HG03342 (cell line): ENCODE measurements at regions not wholly inside any gene's neighbourhood (a gene's known extent, or its start where the extent isn't known, plus 50 kb on each side); places are given as distances from the start of the nearest gene placed in this dataset.

Experiments used
- ATAC-seq: cut with Tn5 transposase; IDR thresholded peaks from one replicate; pipeline ENCODE4 v1.9.1; 2021; ENCODE audit warnings: mild to moderate bottlenecking, moderate library complexity; ENCODE audit not compliant: unreplicated experiment

- no peak for ATAC-seq
Measured at GRCh38 chr5:129821477-129822131, 73.7 kb downstream of the MINAR2 start.

DNA sequence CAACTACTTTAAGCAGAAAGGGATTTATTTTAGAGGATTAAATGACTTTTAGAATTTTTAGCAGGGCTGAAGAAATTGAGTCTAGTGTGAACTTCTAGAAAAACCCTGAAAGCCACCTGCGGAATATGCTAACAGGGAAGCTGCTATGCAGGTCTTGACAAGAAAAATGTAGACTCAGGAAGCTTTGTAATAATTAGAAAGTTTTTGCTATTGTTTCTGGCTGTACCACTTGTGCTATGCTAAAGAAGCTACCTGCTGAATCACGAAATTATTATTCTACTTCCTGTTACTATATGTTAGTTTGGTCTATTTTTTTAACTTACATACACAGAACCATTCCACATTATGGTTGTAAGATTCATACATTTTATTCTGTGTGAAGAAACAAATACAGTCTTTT lies 74.0 kb upstream of the CHSY3 start:
- ATAC-seq = no peak

DNA sequence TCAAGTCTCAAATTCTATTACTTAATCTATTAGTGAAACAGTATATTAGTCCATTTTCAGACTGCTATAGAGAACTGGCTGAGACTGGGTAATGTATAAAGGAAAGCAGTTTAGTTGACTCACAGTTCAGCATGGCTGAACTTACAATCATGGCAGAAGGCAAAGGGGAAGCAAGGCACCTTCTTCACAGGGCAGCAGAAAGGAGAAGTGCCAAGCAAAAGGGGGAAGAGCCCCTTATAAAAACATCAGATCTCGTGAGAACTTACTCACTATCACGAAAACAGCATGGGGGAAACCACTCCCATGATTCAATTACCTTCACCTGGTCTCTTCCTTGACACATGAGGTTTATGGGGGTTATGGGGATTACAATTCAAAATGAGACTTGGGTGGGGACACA lies 67.9 kb upstream of the CHSY3 start:
- no peak for ATAC-seq

- no peak for ATAC-seq
Measured at GRCh38 chr5:129844764-129845163, 59.5 kb upstream of the CHSY3 start.

- peak; percentile 96 for ATAC-seq
Measured at GRCh38 chr5:129852747-129853352, 51.4 kb upstream of the CHSY3 start.

DNA sequence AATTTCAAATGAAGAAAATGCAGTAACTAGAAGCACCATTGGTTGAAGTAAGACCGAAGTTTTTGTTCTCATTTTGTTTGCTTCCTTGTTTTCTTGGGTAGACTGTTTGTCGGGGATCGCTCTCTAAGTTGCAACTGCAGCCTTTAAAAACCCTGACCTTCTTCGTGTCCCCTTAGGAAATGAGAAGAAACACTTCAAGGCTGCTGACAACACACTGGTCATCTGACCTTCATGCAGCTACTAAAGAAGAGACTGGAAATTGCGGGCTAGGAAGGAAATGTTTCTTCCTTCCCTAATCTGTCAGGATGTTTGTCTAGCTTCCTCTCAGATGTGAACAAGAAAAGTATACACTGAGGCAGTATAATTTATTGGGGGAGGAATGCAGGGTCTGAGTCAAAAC lies 50.7 kb upstream of the CHSY3 start:
- ATAC-seq = no peak
